GM20000 (cell line): ENCODE measurements at regions not wholly inside any gene's neighbourhood (a gene's known extent, or its start where the extent isn't known, plus 50 kb on each side); places are given as distances from the start of the nearest gene placed in this dataset.

Experiments used
- DNase-seq: peaks from one replicate; pipeline ENCODE4 v3.0.0; 2012; ENCODE audit warnings: low spot score
- CTCF ChIP-seq: IDR thresholded peaks from 2 replicates; pipeline ENCODE4 v1.5.1; 2012; ENCODE audit warnings: mild to moderate bottlenecking, control low read depth; ENCODE audit errors: extremely low read depth, missing control alignments

DNA sequence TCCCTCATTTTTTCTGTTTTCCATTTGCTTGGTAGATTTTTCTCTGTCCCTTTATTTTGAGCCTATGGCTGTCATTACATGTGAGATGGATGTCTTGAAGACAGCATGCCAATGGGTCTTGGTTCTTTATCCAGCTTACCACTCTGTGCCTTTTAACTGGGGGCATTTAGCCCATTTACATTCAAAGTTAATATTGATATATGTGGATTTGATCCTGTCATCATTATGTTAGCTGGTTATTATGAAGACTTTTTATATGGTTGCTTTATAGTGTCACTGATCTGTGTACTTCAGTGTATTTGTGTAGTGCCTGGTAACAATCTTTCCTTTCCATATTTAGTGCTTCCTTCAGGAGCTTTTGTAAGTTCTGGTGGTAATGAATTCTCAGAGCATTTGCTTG lies 89.3 kb upstream of the UNC5B start:
- no peak for TF ChIP-seq CTCF

DNA sequence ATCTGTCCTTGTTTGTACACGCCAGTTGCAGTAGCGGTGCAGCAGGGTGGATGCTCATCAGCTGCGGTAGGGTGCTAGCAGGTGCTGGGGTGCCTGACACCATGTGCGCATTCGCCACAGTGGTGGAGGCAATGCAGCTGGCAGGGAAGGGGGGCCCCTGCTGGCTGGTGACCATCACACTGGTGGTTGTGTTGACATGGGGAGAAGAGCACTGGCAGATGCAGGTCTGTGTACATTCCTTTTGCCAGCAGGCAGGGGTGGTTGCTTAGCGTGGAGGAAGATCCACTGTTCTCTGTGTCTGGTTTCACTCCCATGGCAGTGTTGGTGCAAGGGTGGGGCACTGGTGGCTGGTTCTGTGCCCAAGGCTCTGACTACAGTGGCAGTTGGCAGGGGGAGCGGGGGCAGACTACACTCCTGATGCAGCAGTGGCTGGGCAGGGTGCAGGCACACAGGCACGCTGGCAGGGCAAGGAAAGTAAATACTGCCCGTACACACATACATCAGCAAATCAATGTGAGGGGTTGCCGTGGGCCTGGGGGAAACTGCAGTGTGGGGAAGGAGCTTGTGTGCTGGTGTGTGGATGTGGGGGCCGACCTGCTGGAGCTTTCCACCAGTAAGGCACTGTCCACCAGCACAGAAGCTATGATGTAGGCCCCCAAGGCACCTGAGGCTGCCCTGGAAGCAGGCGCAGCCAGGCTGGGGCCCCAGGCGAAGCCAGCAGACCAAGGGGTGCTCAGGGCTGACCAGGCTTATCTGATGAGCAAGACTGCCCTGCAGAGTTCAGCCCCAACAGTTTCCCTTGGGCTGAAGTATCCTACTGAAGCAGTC lies 87.2 kb upstream of the UNC5B start:
- peak; percentile 2 for DNase-seq
- no peak for TF ChIP-seq CTCF

More for the DNA sequence above, 89.3 kb upstream of the UNC5B start:
- no peak for DNase-seq

GRCh38 chr10:71125749-71126107 lies 86.6 kb upstream of the UNC5B start:
- TF ChIP-seq CTCF, result no peak
- peak; percentile 1 for DNase-seq

GRCh38 chr10:71126432-71126831 lies 85.9 kb upstream of the UNC5B start:
- no peak for TF ChIP-seq CTCF
- DNase-seq, result peak; percentile 1

- DNase-seq, result peak; percentile 1
- no peak for TF ChIP-seq CTCF
Measured at GRCh38 chr10:71127104-71127503, 85.3 kb upstream of the UNC5B start.

DNA sequence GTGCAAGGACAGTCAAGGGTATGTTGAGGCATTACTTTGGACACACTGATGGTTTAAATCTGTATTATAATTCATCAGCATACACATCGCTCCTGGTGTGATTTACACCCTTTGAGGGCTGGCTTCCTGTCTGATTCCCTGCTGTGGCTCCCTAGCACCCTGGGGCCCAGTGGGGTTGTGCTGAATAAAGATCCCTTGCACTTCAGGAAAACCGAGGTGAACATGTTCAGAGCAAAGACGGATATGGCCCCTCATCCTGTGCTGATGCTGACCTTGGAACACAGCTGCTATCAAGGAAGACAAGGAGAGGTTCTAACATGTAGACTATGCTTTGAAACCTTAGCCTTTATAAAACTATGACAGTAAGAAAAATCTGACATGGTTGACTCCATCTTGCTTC lies 84.6 kb upstream of the UNC5B start:
- TF ChIP-seq CTCF, result no peak
- DNase-seq, result no peak

- no peak for DNase-seq
Measured at GRCh38 chr10:71128311-71128980, 83.9 kb upstream of the UNC5B start.

More at GRCh38 chr10:71128311-71128980, 83.9 kb upstream of the UNC5B start:
- TF ChIP-seq CTCF, result no peak
